Smooth muscle cell (in vitro differentiated cells): ENCODE measurements at regions not wholly inside any gene's neighbourhood (a gene's known extent, or its start where the extent isn't known, plus 50 kb on each side); places are given as distances from the start of the nearest gene placed in this dataset.
"Not testable (repeated sequence)": the region's sequence is repeated elsewhere in the genome, so short reads cannot be mapped to it uniquely, and the experiment has no call there.

Source experiments
- DNase-seq: peaks from one replicate; lab custom pipeline; 2025; ENCODE audit not compliant: unreplicated experiment; lab: John Stamatoyannopoulos, UW
- H2AFZ ChIP-seq: fragments of 200-600 bp; sonication (generic); 2 replicates; pipeline ENCODE4 v1.6.0; 2016; ENCODE audit warnings: antibody characterized with exemption, low read depth, mild to moderate bottlenecking
- H3F3A ChIP-seq: fragments of 200-600 bp; sonication (generic); 2 replicates; pipeline ENCODE4 v1.6.0; 2017; ENCODE audit warnings: antibody characterized with exemption, low read depth
- H3K27ac ChIP-seq: fragments of 200-600 bp; sonication (generic); 2 replicates; pipeline ENCODE4 v1.5.1; 2016; ENCODE audit warnings: low read depth, mild to moderate bottlenecking
- H3K27me3 ChIP-seq: fragments of 200-600 bp; sonication (generic); 2 replicates; pipeline ENCODE4 v1.6.1; 2016; ENCODE audit warnings: low read depth, mild to moderate bottlenecking
- H3K36me3 ChIP-seq: fragments of 200-600 bp; sonication (generic); 2 replicates; pipeline ENCODE4 v1.5.1; 2016; ENCODE audit warnings: low read depth
- H3K4me1 ChIP-seq: fragments of 200-600 bp; sonication (generic); 2 replicates; pipeline ENCODE4 v1.5.1; 2016; ENCODE audit warnings: low read depth
- H3K4me2 ChIP-seq: fragments of 200-600 bp; sonication (generic); 2 replicates; pipeline ENCODE4 v1.6.0; 2016; ENCODE audit warnings: mild to moderate bottlenecking
- H3K4me3 ChIP-seq: fragments of 200-600 bp; sonication (generic); 2 replicates; pipeline ENCODE4 v1.5.1; 2016; ENCODE audit warnings: mild to moderate bottlenecking
- H3K79me2 ChIP-seq: fragments of 200-600 bp; sonication (generic); 2 replicates; pipeline ENCODE4 v1.6.0; 2016; ENCODE audit warnings: low read depth, mild to moderate bottlenecking
- H3K9ac ChIP-seq: fragments of 200-600 bp; sonication (generic); 2 replicates; pipeline ENCODE4 v1.6.0; 2016; ENCODE audit warnings: low read depth
- H3K9me3 ChIP-seq: fragments of 200-600 bp; sonication (generic); replicated peaks from 2 replicates; pipeline ENCODE4 v1.5.1; 2016; ENCODE audit warnings: low read depth
- H4K20me1 ChIP-seq: fragments of 200-600 bp; sonication (generic); 2 replicates; pipeline ENCODE4 v1.6.0; 2016; ENCODE audit warnings: low read depth
- CTCF ChIP-seq: fragments of 200-600 bp; sonication (generic); IDR thresholded peaks from 2 replicates; pipeline ENCODE4 v1.5.1; 2017; ENCODE audit warnings: borderline replicate concordance, mild to moderate bottlenecking, antibody characterized with exemption; ENCODE audit not compliant: insufficient read depth, poor library complexity, severe bottlenecking
- WGBS: methylation state at CpG from one replicate; pipeline ENCODE4 v1.1.7; 2016; ENCODE audit warnings: low lambda C conversion rate; 5-methylcytosine and 5-hydroxymethylcytosine counted together

GRCh38 chr5:36402512-36402906 lies 100.8 kb upstream of the RANBP3L start:
- Histone ChIP-seq H3K27ac (no peak overlapping the region), H3K9me3 (no peaks in the 10 kb centered on the region), H3K4me2 (no peak overlapping the region), H3K36me3 (no peaks in the 10 kb centered on the region), H3K4me3 (no peak overlapping the region), H3K27me3 (no peaks in the 10 kb centered on the region), H3K79me2 (no peaks in the 10 kb centered on the region), H3K4me1 (peaks cover 2% of the 10 kb centered on the region), H2AFZ (no peak overlapping the region), H3K9ac (no peak overlapping the region), H3F3A (peaks cover 6% of the 10 kb centered on the region), H4K20me1 (no peaks in the 10 kb centered on the region)
- no peak for TF ChIP-seq CTCF
- WGBS: 94% methylated on average over 3 of the region's 3 CpGs
- no peak for DNase-seq

GRCh38 chr5:36403632-36404311 lies 102.1 kb upstream of the RANBP3L start:
- Histone ChIP-seq H3F3A (no peaks in the 10 kb centered on the region), H3K4me1 (no peaks in the 10 kb centered on the region), H3K4me3 (no peak overlapping the region), H3K27ac (no peak overlapping the region), H2AFZ (no peak overlapping the region), H4K20me1 (no peaks in the 10 kb centered on the region), H3K79me2 (no peaks in the 10 kb centered on the region), H3K36me3 (no peaks in the 10 kb centered on the region), H3K4me2 (no peak overlapping the region), H3K9ac (no peak overlapping the region), H3K9me3 (no peaks in the 10 kb centered on the region), H3K27me3 (no peaks in the 10 kb centered on the region)
- no peak for TF ChIP-seq CTCF
- 90% methylated on average over 5 of the region's 5 CpGs for WGBS
- no peak for DNase-seq

- Histone ChIP-seq H3K9ac (no peak overlapping the region), H3K27me3 (no peaks in the 10 kb centered on the region), H3K9me3 (no peaks in the 10 kb centered on the region), H3K4me3 (no peak overlapping the region), H3K4me1 (no peaks in the 10 kb centered on the region), H2AFZ (no peak overlapping the region), H3K27ac (no peak overlapping the region), H3K36me3 (no peaks in the 10 kb centered on the region), H3K4me2 (no peak overlapping the region), H4K20me1 (no peaks in the 10 kb centered on the region), H3F3A (no peaks in the 10 kb centered on the region), H3K79me2 (no peaks in the 10 kb centered on the region)
- DNase-seq: no peak
- 97% methylated on average over 1 of the region's 1 CpG for WGBS
- TF ChIP-seq CTCF: no peak
Observed at GRCh38 chr5:36406023-36406422, 104.3 kb upstream of the RANBP3L start.

- Histone ChIP-seq H3K4me1 (no peaks in the 10 kb centered on the region), H3K4me3 (no peak overlapping the region), H3K4me2 (no peak overlapping the region), H3K9me3 (no peaks in the 10 kb centered on the region), H3F3A (no peaks in the 10 kb centered on the region), H3K9ac (no peak overlapping the region), H4K20me1 (no peaks in the 10 kb centered on the region), H3K27me3 (no peaks in the 10 kb centered on the region), H3K27ac (no peak overlapping the region), H3K36me3 (no peaks in the 10 kb centered on the region), H2AFZ (no peak overlapping the region), H3K79me2 (no peaks in the 10 kb centered on the region)
- 96% methylated on average over 2 of the region's 2 CpGs for WGBS
- no peak for TF ChIP-seq CTCF
- DNase-seq: no peak
Observed at GRCh38 chr5:36407396-36407795, 105.7 kb upstream of the RANBP3L start.

GRCh38 chr5:36409711-36410110 lies 108.0 kb upstream of the RANBP3L start:
- H3K9ac ChIP-seq, H3K36me3 ChIP-seq, H3K4me2 ChIP-seq, H3K4me1 ChIP-seq, H3K4me3 ChIP-seq, H3K79me2 ChIP-seq, H3K9me3 ChIP-seq, H4K20me1 ChIP-seq, H3F3A ChIP-seq, H3K27me3 ChIP-seq, H3K27ac ChIP-seq, DNase-seq, H2AFZ ChIP-seq: not testable (repeated sequence)

- not testable (repeated sequence) for H2AFZ ChIP-seq, H3K4me1 ChIP-seq, DNase-seq, H3K27me3 ChIP-seq, H3K36me3 ChIP-seq, H4K20me1 ChIP-seq, H3K4me3 ChIP-seq, H3F3A ChIP-seq, H3K27ac ChIP-seq, H3K79me2 ChIP-seq, H3K9me3 ChIP-seq, H3K4me2 ChIP-seq, H3K9ac ChIP-seq
- 98% methylated on average over 2 of the region's 2 CpGs for WGBS
Observed at GRCh38 chr5:36410672-36411071, 109.0 kb upstream of the RANBP3L start.
